Nephron progenitor cell (in vitro differentiated cells): ENCODE measurements at regions not wholly inside any gene's neighbourhood (a gene's known extent, or its start where the extent isn't known, plus 50 kb on each side); places are given as distances from the start of the nearest gene placed in this dataset.

Source experiments
- DNase-seq: peaks from one replicate; pipeline ENCODE4 v3.0.0; 2021
- H3K27ac Mint-ChIP-seq: 2 replicates; pipeline ENCODE4 v1.8.0; 2021; ENCODE audit warnings: mild to moderate bottlenecking, moderate library complexity, mixed read lengths
- H3K27me3 Mint-ChIP-seq: 2 replicates; pipeline ENCODE4 v1.8.0; 2021; ENCODE audit warnings: mild to moderate bottlenecking, low read depth, mixed read lengths; ENCODE audit not compliant: poor library complexity
- H3K36me3 Mint-ChIP-seq: 2 replicates; pipeline ENCODE4 v1.8.0; 2021; ENCODE audit warnings: low read depth, mixed read lengths
- H3K4me1 Mint-ChIP-seq: 2 replicates; pipeline ENCODE4 v1.8.0; 2021; ENCODE audit warnings: mixed read lengths
- H3K4me3 Mint-ChIP-seq: 2 replicates; pipeline ENCODE4 v1.8.0; 2021; ENCODE audit warnings: mild to moderate bottlenecking, moderate library complexity, mixed read lengths
- H3K9me3 Mint-ChIP-seq: 2 replicates; pipeline ENCODE4 v1.8.0; 2021; ENCODE audit warnings: mild to moderate bottlenecking, moderate library complexity, mixed read lengths
- CTCF ChIP-seq: fragments of 200-600 bp; sonication (generic); IDR thresholded peaks from 2 replicates; pipeline ENCODE4 v1.5.0; 2021; ENCODE audit warnings: antibody characterized with exemption

- Mint-ChIP-seq H3K36me3 (no peaks in the 10 kb centered on the region), H3K4me3 (no peak overlapping the region), H3K27me3 (peaks cover 6% of the 10 kb centered on the region), H3K4me1 (peaks cover 26% of the 10 kb centered on the region), H3K27ac (no peak overlapping the region), H3K9me3 (peaks cover 11% of the 10 kb centered on the region)
- DNase-seq: no peak
- TF ChIP-seq CTCF: no peak
Observed at GRCh38 chr6:11283629-11284028, 51.2 kb upstream of the NEDD9 start.

GRCh38 chr6:11282875-11283274 lies 50.4 kb upstream of the NEDD9 start:
- H3K4me3 Mint-ChIP-seq: no peak overlapping the region
- H3K27me3 Mint-ChIP-seq: peaks cover 6% of the 10 kb centered on the region
- no peak overlapping the region for H3K27ac Mint-ChIP-seq
- peaks cover 34% of the 10 kb centered on the region for H3K4me1 Mint-ChIP-seq
- no peak for DNase-seq
- TF ChIP-seq CTCF: no peak
- no peaks in the 10 kb centered on the region for H3K36me3 Mint-ChIP-seq
- H3K9me3 Mint-ChIP-seq: peaks cover 11% of the 10 kb centered on the region
